ENCODE measurements at regions not wholly inside any gene's neighbourhood (a gene's known extent, or its start where the extent isn't known, plus 50 kb on each side); places are given as distances from the start of the nearest gene placed in this dataset.
A peak's percentile ranks its signal among the peaks of the same experiment; 100 is the strongest.

DNA sequence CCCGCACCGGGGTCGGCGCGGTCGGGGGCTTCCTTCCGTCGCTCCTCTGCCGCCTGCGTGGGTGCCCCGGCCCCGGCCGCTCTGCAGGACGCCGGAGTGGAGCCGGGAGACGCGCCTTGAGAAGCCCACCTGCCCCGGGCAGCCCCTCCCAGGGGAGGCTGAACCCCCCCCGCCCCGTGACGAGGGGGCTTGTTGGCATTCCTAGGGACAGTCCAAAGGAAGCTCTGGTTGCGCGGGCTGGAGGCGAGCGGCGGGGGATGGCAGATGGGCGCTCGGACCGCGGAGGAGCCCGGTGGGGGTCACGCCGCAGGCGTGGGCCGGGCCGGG, 133.5 kb upstream of the MGAT5 start:
- Histone ChIP-seq H3K27ac (ENCODE audit: low read depth) (no peak overlapping the region), H3K27me3 (ENCODE audit: insufficient read depth) (peaks cover 15% of the 10 kb centered on the region), H3K36me3 (ENCODE audit: insufficient read depth) (no peaks in the 10 kb centered on the region), H3K4me1 (ENCODE audit: insufficient read depth) (peaks cover 39% of the 10 kb centered on the region), H2AFZ (peak overlapping the region; percentile 74), H3K4me2 (peak overlapping the region; percentile 97), H3K9me2 (ENCODE audit: insufficient read depth) (no peaks in the 10 kb centered on the region), H4K20me1 (replicated peaks; ENCODE audit: insufficient read depth) (peaks cover 25% of the 10 kb centered on the region), H3K4me3 (peak overlapping the region; percentile 87), H3K79me2 (replicated peaks; ENCODE audit: insufficient read depth) (peaks cover 40% of the 10 kb centered on the region), H3F3A (replicated peaks; ENCODE audit: low read depth) (no peaks in the 10 kb centered on the region)
- TF ChIP-seq ZNF331 (CRISPR knock-in tag; IDR thresholded peaks at IDR 0.05; ENCODE audit: low read depth) (no peak), CREB1 (CRISPR knock-in tag; IDR thresholded peaks at IDR 0.05; ENCODE audit: low read depth) (no peak), JUNB (IDR thresholded peaks at IDR 0.05; ENCODE audit: unreplicated experiment) (no peak)
- Mint-ChIP-seq H3K27me3 (ENCODE audit: insufficient read depth, low read depth, poor library complexity) (peaks cover 17% of the 10 kb centered on the region), H3K27ac (no peak overlapping the region), H3K36me3 (ENCODE audit: low read depth) (no peaks in the 10 kb centered on the region; the same call in 2 of the 3 replicates), H3K4me3 (peak overlapping the region; percentile 62; the same call in 2 of the 3 replicates), H3K4me1 (peaks cover 49% of the 10 kb centered on the region), H3K9me3 (no peaks in the 10 kb centered on the region)
- DNase-seq (ENCODE audit: low spot score): peak; percentile 48
- ATAC-seq: peak; percentile 13

DNA sequence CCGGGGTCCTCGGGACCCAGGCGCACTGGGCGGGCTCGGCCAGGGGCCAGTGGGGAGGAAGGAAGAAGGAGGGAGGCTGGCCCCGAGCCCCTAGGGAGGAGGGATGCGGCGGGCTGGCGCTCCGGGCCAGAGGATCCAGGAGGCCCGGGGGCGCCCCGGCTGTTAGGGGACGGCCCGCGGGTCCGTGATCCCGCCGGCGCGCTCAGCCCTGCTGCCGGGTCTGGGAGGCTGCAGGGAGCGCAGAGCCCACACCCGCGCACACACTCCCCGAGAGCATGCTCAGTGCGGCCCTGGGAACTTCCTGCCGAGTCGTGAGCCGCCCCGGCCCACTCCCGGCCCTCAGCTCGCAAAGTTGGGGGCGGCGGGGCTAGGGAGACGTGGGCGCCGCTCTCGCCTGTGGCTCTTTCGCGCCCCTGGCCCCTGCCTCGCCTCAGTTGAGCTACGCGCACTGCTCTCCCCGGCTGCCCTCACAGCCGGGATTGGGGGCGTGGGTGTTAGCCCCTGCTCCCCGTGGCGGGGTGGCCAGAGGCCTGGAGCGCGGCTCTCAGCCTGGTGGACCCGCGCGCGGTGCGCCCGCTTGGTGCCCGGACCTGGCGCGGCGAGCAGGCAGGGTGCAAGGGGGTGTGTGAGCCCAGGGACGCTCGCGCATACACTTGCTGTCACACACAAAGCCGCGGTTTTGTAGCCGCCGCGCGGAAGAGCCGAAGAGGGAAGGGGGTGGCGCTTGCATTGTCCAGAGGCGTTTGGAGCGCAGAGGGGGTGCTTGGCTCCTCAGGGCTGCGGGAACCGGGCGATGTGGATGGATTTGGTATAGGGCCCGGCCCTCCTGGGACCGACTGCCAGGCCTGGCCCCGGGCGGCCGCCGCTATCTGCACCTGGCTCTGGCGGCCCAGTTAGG, 132.9 kb upstream of the MGAT5 start:
- peaks cover 17% of the 10 kb centered on the region for H3K27me3 Mint-ChIP-seq (ENCODE audit: insufficient read depth, low read depth, poor library complexity)
- no peaks in the 10 kb centered on the region; the same call in 2 of the 3 replicates for H3K36me3 Mint-ChIP-seq (ENCODE audit: low read depth)
- Histone ChIP-seq H3K36me3 (ENCODE audit: insufficient read depth) (no peaks in the 10 kb centered on the region), H3K4me2 (peak overlapping the region; percentile 97), H3K9me2 (ENCODE audit: insufficient read depth) (no peaks in the 10 kb centered on the region), H3F3A (replicated peaks; ENCODE audit: low read depth) (no peaks in the 10 kb centered on the region), H3K27me3 (ENCODE audit: insufficient read depth) (peaks cover 15% of the 10 kb centered on the region), H3K79me2 (replicated peaks; ENCODE audit: insufficient read depth) (peaks cover 47% of the 10 kb centered on the region), H3K4me1 (ENCODE audit: insufficient read depth) (peaks cover 42% of the 10 kb centered on the region), H3K4me3 (peak overlapping the region; percentile 87), H4K20me1 (replicated peaks; ENCODE audit: insufficient read depth) (peaks cover 25% of the 10 kb centered on the region), H3K27ac (ENCODE audit: low read depth) (no peak overlapping the region), H2AFZ (peak overlapping the region; percentile 74)
- DNase-seq (ENCODE audit: low spot score): peak; percentile 81
- ATAC-seq: peak; percentile 58
- H3K4me3 Mint-ChIP-seq: peak overlapping the region; percentile 82
- H3K27ac Mint-ChIP-seq: no peak overlapping the region
- no peaks in the 10 kb centered on the region for H3K9me3 Mint-ChIP-seq
- peaks cover 54% of the 10 kb centered on the region for H3K4me1 Mint-ChIP-seq
- no peak for TF ChIP-seq JUNB (IDR thresholded peaks at IDR 0.05; ENCODE audit: unreplicated experiment)
- TF ChIP-seq ZNF114 (CRISPR knock-in tag; IDR thresholded peaks at IDR 0.05): no peak
- no peak for TF ChIP-seq CREB1 (CRISPR knock-in tag; IDR thresholded peaks at IDR 0.05; ENCODE audit: low read depth)
- no peak for TF ChIP-seq STAT1 (IDR thresholded peaks at IDR 0.05; ENCODE audit: unreplicated experiment)
- no peak for TF ChIP-seq NANOG (IDR thresholded peaks at IDR 0.05; ENCODE audit: borderline replicate concordance)
- TF ChIP-seq EZH2phosphoT487 (IDR thresholded peaks at IDR 0.05; ENCODE audit: unreplicated experiment): no peak
- no peak for TF ChIP-seq EZH2 (IDR thresholded peaks at IDR 0.05; ENCODE audit: low read depth, unreplicated experiment)
- TF ChIP-seq, protein P1, sequence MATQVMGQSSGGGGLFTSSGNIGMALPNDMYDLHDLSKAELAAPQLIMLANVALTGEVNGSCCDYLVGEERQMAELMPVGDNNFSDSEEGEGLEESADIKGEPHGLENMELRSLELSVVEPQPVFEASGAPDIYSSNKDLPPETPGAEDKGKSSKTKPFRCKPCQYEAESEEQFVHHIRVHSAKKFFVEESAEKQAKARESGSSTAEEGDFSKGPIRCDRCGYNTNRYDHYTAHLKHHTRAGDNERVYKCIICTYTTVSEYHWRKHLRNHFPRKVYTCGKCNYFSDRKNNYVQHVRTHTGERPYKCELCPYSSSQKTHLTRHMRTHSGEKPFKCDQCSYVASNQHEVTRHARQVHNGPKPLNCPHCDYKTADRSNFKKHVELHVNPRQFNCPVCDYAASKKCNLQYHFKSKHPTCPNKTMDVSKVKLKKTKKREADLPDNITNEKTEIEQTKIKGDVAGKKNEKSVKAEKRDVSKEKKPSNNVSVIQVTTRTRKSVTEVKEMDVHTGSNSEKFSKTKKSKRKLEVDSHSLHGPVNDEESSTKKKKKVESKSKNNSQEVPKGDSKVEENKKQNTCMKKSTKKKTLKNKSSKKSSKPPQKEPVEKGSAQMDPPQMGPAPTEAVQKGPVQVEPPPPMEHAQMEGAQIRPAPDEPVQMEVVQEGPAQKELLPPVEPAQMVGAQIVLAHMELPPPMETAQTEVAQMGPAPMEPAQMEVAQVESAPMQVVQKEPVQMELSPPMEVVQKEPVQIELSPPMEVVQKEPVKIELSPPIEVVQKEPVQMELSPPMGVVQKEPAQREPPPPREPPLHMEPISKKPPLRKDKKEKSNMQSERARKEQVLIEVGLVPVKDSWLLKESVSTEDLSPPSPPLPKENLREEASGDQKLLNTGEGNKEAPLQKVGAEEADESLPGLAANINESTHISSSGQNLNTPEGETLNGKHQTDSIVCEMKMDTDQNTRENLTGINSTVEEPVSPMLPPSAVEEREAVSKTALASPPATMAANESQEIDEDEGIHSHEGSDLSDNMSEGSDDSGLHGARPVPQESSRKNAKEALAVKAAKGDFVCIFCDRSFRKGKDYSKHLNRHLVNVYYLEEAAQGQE (IDR thresholded peaks at IDR 0.05; ENCODE audit: unreplicated experiment): no peak
- TF ChIP-seq, protein P2, sequence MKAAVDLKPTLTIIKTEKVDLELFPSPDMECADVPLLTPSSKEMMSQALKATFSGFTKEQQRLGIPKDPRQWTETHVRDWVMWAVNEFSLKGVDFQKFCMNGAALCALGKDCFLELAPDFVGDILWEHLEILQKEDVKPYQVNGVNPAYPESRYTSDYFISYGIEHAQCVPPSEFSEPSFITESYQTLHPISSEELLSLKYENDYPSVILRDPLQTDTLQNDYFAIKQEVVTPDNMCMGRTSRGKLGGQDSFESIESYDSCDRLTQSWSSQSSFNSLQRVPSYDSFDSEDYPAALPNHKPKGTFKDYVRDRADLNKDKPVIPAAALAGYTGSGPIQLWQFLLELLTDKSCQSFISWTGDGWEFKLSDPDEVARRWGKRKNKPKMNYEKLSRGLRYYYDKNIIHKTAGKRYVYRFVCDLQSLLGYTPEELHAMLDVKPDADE (IDR thresholded peaks at IDR 0.05): no peak
- TF ChIP-seq, protein P3, sequence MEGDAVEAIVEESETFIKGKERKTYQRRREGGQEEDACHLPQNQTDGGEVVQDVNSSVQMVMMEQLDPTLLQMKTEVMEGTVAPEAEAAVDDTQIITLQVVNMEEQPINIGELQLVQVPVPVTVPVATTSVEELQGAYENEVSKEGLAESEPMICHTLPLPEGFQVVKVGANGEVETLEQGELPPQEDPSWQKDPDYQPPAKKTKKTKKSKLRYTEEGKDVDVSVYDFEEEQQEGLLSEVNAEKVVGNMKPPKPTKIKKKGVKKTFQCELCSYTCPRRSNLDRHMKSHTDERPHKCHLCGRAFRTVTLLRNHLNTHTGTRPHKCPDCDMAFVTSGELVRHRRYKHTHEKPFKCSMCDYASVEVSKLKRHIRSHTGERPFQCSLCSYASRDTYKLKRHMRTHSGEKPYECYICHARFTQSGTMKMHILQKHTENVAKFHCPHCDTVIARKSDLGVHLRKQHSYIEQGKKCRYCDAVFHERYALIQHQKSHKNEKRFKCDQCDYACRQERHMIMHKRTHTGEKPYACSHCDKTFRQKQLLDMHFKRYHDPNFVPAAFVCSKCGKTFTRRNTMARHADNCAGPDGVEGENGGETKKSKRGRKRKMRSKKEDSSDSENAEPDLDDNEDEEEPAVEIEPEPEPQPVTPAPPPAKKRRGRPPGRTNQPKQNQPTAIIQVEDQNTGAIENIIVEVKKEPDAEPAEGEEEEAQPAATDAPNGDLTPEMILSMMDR (conservative IDR thresholded peaks at IDR 0.05; ENCODE audit: low read depth in 2 of 2): no peak

Measured in GM23338 (cell line).